ENCODE measurements at regions not wholly inside any gene's neighbourhood (a gene's known extent, or its start where the extent isn't known, plus 50 kb on each side); places are given as distances from the start of the nearest gene placed in this dataset.

DNA sequence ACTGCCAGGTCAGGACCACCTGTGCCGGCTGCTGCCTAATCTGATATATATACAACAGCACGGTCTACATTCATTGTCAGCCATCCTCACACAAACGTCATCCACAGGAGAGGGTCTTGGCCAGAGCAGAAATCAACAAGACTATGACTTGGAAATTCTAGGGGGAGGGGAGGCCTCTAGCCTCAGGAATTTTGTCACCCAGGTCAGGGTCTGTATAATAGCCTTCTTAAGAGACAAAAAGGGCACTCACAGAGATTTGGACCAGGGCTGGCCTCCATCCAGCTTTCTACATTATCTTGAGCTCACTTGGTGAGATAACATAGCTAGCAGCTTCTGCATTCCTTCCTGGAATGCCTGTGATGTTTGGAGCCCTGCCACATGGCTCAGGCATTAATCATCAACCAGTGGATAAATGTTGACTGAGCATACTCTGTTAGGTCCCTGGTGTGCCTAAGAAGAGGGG lies 50.4 kb upstream of the CTIF start:
- DNase-seq (ENCODE audit: low read depth, low spot score): peak; percentile 50

DNA sequence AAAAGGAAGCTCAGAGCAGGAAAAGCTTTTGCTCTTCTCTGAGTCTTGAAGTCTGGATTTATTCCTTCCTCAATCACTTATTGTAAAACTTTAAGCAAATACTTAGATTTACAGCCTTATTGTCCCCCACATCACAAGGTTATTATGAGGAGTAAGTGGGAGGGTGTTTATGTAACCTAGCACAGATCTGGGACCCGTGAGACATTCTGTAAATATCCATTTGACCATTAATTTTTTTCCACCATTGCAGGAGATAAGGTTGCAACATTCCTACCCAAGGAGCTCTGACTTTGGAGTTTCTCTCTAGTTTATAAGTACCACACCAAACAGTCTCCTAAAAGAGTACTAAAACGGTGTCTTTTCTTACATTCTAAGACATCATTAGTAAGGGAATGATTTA lies 52.1 kb upstream of the CTIF start:
- no peak for DNase-seq (ENCODE audit: low read depth, low spot score)

DNA sequence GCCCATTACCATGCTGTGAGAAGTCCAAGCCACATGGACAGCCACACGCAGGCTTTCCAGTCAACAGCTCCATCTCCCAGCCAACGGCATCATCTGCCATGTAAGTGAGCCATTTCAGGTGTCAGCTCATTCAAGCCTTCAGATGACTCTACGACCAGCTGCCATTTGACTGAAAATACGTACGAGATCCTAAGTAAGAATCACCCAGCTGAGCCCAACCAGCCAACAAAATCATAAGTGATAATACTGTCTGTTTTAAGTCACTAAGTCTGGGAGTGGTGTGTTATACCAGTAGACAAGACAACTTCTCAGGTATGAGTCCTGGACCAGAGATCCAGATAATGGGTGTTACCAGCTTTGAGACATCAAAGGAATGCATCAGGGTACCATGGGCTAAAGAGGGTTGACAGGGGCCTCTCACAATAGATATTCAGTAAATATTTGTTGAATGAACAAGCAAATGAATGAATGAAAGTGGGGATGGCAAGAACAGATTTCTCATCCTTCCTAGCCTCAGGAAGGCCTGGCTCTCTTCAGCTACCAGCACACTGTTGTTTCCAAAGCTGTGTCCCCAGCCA lies 52.9 kb upstream of the CTIF start:
- DNase-seq (ENCODE audit: low read depth, low spot score): no peak

DNA sequence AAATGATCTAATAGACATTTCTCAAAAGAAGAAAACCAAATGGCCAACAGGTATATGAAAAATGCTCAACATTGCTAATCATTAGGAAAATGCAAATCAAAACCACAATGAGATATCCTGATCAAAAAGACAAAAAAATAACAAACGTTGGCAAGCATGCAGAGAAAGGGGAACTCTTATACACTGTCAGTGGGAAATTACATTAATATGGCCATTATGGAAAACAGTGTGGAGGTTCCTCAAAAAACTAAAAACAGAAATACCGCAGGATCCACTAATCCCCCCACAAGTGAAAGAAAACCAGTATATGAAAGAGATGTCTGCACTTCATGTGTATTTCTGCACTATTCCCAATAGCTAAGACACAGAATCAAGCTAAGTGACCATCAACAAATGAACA lies 57.7 kb upstream of the CTIF start:
- no peak for DNase-seq (ENCODE audit: low read depth, low spot score)

DNA sequence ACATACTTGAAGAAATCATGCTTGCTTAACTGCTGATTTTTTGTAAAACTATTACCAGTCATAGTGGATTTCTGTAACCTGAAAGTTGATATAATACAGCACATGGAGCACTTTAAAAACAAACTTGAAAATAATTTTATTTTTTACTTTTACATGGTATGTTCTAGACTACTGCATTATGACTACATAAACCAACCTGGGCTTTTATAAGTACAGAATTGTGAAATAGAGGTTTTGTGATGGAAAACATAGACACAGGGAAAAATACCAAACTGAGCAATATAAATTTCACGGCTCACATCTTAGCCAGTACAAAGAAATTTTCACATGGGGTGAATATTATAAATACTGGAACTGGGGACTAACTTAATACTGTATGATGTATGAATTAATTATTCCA lies 59.3 kb upstream of the CTIF start:
- no peak for DNase-seq (ENCODE audit: low read depth, low spot score)

DNA sequence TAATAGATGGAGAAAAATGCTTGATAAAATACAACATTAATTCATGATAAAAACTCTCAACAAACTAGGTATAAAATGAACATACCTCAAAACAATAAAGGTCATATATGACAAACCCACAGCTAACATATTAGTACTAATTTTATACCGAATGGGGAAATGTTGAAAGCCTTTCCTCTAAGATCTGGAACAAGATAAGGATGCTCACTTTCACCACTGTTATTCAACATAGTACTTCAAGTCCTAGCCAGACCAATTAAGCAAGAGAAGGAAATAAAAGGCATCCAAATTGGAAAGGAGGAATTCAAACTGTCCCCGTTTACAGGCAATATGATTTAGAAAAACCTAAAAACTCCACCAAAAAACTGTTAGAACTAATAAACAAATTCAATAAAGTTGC lies 61.5 kb upstream of the CTIF start:
- DNase-seq (ENCODE audit: low read depth, low spot score): no peak

DNA sequence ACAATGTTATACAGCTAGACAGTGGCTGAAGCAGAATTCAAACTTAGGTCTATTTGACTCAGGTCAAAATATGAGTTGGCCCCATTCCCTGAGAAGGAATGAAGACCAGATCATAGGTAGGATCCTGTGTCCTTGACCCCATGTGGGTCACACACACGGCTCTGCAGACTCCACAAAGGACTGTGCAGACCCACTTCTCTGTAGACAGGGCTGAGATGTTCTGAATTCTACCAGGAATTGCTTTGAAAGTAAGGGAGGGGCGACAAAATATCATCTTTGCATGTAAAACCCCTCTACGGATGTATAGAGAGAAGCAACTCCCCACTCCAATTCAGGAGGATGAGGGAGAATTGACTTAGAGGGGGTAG lies 62.3 kb upstream of the CTIF start:
- no peak for DNase-seq (ENCODE audit: low read depth, low spot score)

DNA sequence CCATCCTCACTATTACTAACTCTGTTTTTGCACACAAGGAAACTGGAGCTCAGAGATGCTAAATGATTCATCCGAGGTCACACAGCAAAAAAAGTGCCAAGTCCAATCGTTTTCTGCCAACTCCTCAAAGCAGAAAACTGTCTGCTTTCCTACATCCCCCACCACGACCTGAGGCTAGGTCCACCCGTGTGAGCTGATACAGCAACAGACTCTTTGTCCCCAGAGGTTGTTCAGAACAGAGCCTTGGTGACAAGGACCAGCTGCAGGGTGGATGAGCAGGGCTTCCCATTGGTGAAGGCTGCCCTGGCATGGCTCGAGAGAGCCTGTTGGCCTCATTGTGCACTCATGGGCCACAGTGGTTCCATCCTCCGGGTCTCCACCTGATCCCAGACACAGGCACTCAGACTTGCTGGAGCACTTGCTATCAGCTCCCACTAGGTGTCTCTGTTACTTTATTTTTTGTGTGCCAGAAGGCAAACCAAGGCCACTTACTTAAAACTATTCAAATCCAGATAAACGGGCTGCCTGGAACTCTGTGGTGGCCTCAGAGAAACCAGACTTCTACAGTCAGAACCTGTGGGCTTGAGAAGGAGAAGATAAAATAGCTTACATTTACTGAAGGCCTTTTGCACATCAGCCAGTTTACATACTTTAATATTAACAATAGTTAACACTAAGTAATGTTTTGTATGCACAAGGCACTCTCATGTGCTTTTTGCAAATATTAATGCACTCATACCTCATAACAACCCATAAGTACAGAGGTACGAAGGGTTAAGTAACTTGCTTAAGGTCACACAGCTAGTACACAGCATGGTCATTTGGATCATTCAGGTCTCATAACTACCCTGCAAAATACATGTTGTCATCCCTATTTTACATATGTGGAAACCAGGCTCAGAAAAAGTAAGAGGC lies 62.9 kb upstream of the CTIF start:
- peak; percentile 21 for DNase-seq (ENCODE audit: low read depth, low spot score)

DNA sequence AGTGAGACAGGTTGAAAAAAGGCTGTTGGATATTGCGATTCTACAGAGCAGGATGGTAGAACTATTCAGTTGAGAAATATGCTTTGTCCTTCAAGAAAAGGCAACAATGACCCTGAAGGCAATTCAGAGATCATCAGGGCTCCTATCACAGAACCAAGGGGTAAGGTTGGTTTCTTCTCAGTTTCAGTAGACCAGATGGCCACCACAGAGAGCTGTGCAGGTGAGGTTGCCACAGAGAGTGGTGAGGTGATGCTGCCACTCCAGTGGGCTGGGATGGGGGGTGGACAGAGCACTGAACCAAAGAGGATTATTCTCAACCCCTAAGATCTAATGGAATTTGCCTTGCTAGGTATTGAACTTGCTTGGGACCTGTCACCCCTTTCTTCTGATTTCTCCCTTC lies 64.6 kb upstream of the ZBTB7C start:
- DNase-seq (ENCODE audit: low read depth, low spot score): no peak

DNA sequence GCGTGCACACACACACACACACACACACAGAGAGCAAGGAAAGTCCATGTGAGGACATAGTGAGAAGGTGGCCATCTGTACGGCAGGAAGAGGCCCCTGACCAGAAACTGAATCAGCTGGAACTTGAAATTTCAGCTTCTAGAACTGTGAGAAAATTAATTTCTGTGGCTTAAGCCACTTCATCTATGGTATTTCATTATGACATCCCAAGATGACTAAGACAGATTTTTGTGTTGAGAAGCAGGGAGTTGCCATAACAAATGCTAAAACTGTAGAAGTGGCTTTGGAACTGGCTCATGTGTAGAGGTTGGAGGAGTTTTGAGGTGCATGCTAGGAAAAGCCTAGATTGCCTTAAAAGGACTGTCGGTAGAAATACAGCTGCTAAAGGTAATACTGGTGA lies 63.4 kb upstream of the ZBTB7C start:
- no peak for DNase-seq (ENCODE audit: low read depth, low spot score)

DNA sequence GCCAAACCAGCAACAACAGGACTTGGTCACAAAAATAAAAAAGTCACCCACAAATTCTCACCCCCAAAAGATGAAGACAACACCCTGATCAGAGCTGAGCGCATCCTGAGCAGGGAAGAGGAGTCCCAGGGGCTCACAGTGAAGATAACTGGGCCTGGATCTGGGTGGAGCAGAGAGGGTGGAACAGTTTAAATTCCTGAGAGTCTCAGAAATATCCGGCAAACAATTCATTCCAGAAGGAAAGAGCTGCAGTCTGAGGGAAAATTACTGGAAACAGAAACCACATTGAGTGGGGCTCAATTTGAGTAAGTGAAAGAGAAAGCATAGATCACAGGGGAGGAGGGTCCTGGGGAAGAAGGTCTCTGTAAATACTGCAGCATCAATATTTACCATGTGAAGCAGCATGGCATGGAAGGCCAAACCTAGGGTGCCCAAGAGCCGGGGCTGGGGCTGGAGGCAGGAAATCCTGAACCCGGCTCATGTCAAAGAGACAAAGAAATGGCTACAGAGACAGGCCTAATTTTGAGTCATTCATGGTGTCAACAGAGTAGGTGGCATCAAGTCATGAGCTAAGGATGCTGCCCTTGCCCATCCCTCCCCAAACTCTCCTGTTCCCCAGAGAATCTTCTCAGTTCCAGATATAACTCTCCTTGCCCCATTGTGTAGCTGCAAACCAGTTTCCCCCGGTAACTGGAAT lies 61.4 kb upstream of the ZBTB7C start:
- DNase-seq (ENCODE audit: low read depth, low spot score): no peak

DNA sequence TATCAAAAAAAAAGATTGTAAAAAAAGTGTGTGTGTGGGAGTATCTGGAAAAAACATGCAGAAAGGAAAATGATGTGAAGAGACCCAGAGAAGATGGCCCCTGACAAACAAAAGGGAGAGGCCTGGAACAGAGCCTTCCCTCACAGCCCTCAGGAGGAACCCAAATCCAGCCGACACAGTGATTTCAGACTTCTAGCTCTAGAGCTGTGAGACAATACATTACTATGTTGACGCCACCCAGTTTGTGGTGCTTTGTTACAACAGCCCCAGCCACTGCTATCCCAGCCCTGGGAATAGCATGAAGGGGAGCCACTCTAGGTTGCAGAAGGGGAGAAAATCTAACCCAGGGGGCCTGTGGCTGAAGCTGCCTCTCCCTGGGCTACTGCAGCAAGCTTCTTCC lies 59.0 kb upstream of the ZBTB7C start:
- DNase-seq (ENCODE audit: low read depth, low spot score): no peak

DNA sequence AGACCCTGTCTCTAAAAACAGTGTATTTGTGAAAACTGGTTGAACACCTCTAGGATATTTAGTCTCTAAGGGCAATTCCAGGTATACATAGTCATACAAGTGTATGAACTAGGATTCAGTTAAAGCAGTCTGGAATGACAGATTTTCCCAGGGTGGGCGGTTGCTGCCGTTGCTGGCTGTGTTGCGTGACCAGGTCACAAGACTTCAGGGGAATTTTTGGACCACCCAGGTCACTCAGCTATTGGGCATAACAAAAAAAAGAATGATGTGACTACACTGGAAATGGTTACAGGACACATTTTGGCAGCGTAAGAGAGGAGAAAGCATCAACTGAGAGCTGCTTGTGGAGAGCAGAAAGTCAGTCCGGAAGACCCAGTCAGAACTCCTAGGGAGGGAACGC lies 58.0 kb upstream of the ZBTB7C start:
- DNase-seq (ENCODE audit: low read depth, low spot score): no peak

DNA sequence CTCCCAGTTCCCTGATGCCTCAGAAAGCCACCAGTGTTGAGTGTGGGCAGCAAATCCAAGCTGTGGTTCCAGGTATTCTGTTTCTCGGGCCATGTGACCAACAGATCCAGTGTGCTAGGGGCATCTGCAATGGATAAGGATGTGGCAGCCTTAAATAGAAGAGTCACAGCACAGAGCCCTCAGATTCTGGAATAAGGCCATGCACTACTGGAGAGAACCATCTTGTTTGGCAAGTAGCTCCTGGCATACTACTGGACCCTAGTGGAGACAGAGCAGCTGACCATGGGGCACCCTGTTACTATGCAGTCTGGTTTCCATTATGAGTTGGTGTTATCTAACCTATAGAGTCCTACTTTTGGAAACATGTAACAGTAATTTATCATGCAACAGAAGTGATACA lies 53.3 kb upstream of the ZBTB7C start:
- DNase-seq (ENCODE audit: low read depth, low spot score): no peak

DNA sequence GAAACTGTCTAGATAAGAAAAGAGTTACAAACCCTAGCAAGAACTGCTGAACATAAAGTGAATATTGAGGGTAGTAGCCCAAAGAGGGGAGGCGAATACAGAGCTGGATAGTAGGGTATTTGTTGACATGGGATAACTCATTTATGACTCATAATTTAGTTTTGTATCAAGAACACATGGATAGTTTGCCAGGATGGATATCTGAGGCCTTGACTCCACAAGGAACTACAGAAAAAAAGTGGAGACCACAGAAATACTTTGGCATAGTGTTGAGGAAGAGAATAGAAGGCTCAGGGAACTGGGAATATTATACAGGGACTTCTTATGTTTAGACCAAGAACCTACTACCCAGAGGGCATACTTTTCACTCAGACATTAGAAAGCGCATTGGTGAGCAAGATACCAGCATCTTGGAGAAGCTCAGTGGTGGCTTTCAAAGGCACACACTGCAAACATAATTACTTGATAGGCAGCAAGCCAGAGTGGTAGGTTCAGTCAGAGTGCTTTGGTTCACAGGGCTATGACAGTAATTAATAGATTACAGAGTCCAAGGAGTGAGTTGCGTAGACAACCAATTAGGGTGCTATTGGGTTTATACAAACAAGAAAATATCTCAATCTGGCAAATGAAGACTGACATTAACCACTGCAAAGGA lies 51.9 kb upstream of the ZBTB7C start:
- DNase-seq (ENCODE audit: low read depth, low spot score): no peak

DNA sequence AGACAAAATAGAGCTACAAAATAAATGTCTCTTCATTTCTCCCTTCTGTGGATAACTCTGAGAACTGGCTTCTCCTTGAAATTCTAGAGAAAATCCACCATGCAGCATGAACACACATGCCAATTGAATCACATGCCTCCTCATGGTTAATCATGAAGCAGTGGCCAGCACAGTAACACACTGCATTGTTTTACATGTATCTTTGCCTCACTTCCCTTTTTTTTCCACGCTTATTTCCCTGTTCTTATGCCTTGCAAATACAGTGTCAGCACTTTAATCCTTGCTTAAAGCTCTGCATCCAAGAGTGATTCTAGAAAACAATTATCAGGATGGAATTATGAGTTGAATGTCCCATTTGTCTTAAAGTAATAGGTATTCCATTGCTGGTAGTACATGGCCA lies 50.3 kb upstream of the ZBTB7C start:
- DNase-seq (ENCODE audit: low read depth, low spot score): no peak

DNA sequence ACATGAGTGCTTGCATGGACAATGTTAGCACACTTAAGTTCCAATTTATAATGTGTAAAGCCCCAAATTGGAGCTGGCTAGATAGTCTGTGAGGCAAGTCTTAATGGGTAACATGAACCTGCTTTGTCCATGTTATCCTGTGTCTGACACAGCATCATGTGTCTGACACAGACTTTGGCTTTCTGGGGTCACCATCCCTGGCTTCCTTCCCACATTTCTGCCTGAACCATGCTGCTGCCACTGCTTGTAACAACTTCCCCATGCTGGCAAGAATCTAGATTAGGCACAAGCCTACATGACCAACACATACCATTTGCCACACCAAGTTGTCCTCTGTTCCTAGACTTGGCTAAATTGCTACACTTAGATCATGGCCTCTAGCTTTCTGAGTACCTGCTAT lies 49.8 kb upstream of the ZBTB7C start:
- no peak for DNase-seq (ENCODE audit: low read depth, low spot score)

Data from brain pericyte (primary cell).